OCI-LY7 (cell line): ENCODE measurements at regions not wholly inside any gene's neighbourhood (a gene's known extent, or its start where the extent isn't known, plus 50 kb on each side); places are given as distances from the start of the nearest gene placed in this dataset.

Source experiments
- CTCF ChIP-seq: fragments of 200-600 bp; sonication (generic); conservative IDR thresholded peaks from 2 replicates; pipeline ENCODE4 v1.5.1; 2014; ENCODE audit warnings: mild to moderate bottlenecking, antibody characterized with exemption, low read length, moderate library complexity, mixed read lengths
- EZH2phosphoT487 ChIP-seq: fragments of 200-600 bp; sonication (generic); IDR thresholded peaks from 2 replicates; pipeline ENCODE4 v1.6.1; 2018; ENCODE audit warnings: low read depth, borderline replicate concordance, mild to moderate bottlenecking, mixed run types, antibody characterized with exemption, low read length, moderate library complexity, mixed read lengths

- TF ChIP-seq CTCF (no peak), EZH2phosphoT487 (no peak)
These were observed 240.8 kb upstream of the DDX53 start for GRCh38 chrX:22758807-22759481.
